ENCODE measurements at regions not wholly inside any gene's neighbourhood (a gene's known extent, or its start where the extent isn't known, plus 50 kb on each side); places are given as distances from the start of the nearest gene placed in this dataset.

GRCh38 chr9:89889865-89890264 lies 285.1 kb downstream of the GADD45G start:
- Histone ChIP-seq H3K4me1 (ENCODE audit: control insufficient read depth, insufficient read depth, low read length) (peaks cover 15% of the 10 kb centered on the region), H3K27ac (ENCODE audit: low read depth, low read length) (no peak overlapping the region), H3K27me3 (ENCODE audit: control insufficient read depth, insufficient read depth, low read length) (no peaks in the 10 kb centered on the region), H3K4me3 (ENCODE audit: low read length) (no peak overlapping the region), H3K36me3 (ENCODE audit: control insufficient read depth, insufficient read depth, low read length) (no peaks in the 10 kb centered on the region), H3K9ac (ENCODE audit: low read length) (no peak overlapping the region)

- Histone ChIP-seq H3K4me3 (ENCODE audit: low read length) (no peak overlapping the region), H3K27ac (ENCODE audit: low read depth, low read length) (peak overlapping the region; percentile 11)
Measured at GRCh38 chr9:89890326-89890980, 285.6 kb downstream of the GADD45G start.

GRCh38 chr9:89891221-89891590 lies 286.4 kb downstream of the GADD45G start:
- no peak overlapping the region for H3K9ac ChIP-seq (ENCODE audit: low read length)
- H3K4me3 ChIP-seq (ENCODE audit: low read length): no peak overlapping the region
- no peaks in the 10 kb centered on the region for H3K27me3 ChIP-seq (ENCODE audit: control insufficient read depth, insufficient read depth, low read length)
- H3K36me3 ChIP-seq (ENCODE audit: control insufficient read depth, insufficient read depth, low read length): no peaks in the 10 kb centered on the region
- H3K27ac ChIP-seq (ENCODE audit: low read depth, low read length): peak overlapping the region; percentile 86
- peaks cover 15% of the 10 kb centered on the region for H3K4me1 ChIP-seq (ENCODE audit: control insufficient read depth, insufficient read depth, low read length)

More at GRCh38 chr9:89890326-89890980, 285.6 kb downstream of the GADD45G start:
- H3K4me1 ChIP-seq (ENCODE audit: control insufficient read depth, insufficient read depth, low read length): peaks cover 15% of the 10 kb centered on the region
- H3K36me3 ChIP-seq (ENCODE audit: control insufficient read depth, insufficient read depth, low read length): no peaks in the 10 kb centered on the region
- no peaks in the 10 kb centered on the region for H3K27me3 ChIP-seq (ENCODE audit: control insufficient read depth, insufficient read depth, low read length)
- no peak overlapping the region for H3K9ac ChIP-seq (ENCODE audit: low read length)

GRCh38 chr9:89891591-89892304 lies 286.9 kb downstream of the GADD45G start:
- H3K36me3 ChIP-seq (ENCODE audit: control insufficient read depth, insufficient read depth, low read length): no peaks in the 10 kb centered on the region
- H3K27me3 ChIP-seq (ENCODE audit: control insufficient read depth, insufficient read depth, low read length): no peaks in the 10 kb centered on the region
- no peak overlapping the region for H3K9ac ChIP-seq (ENCODE audit: low read length)
- peak overlapping the region; percentile 36 for H3K4me3 ChIP-seq (ENCODE audit: low read length)
- H3K27ac ChIP-seq (ENCODE audit: low read depth, low read length): peak overlapping the region; percentile 86
- H3K4me1 ChIP-seq (ENCODE audit: control insufficient read depth, insufficient read depth, low read length): peaks cover 10% of the 10 kb centered on the region

GRCh38 chr9:89892920-89893319 lies 288.1 kb downstream of the GADD45G start:
- Histone ChIP-seq H3K9ac (ENCODE audit: low read length) (no peak overlapping the region), H3K4me1 (ENCODE audit: control insufficient read depth, insufficient read depth, low read length) (peaks cover 9% of the 10 kb centered on the region), H3K4me3 (ENCODE audit: low read length) (no peak overlapping the region), H3K27me3 (ENCODE audit: control insufficient read depth, insufficient read depth, low read length) (no peaks in the 10 kb centered on the region), H3K27ac (ENCODE audit: low read depth, low read length) (no peak overlapping the region), H3K36me3 (ENCODE audit: control insufficient read depth, insufficient read depth, low read length) (no peaks in the 10 kb centered on the region)

GRCh38 chr9:89893886-89894285 lies 289.1 kb downstream of the GADD45G start:
- peaks cover 9% of the 10 kb centered on the region for H3K4me1 ChIP-seq (ENCODE audit: control insufficient read depth, insufficient read depth, low read length)
- no peak overlapping the region for H3K9ac ChIP-seq (ENCODE audit: low read length)
- H3K4me3 ChIP-seq (ENCODE audit: low read length): no peak overlapping the region
- H3K27me3 ChIP-seq (ENCODE audit: control insufficient read depth, insufficient read depth, low read length): no peaks in the 10 kb centered on the region
- no peak overlapping the region for H3K27ac ChIP-seq (ENCODE audit: low read depth, low read length)
- H3K36me3 ChIP-seq (ENCODE audit: control insufficient read depth, insufficient read depth, low read length): no peaks in the 10 kb centered on the region

- no peak overlapping the region for H3K27ac ChIP-seq (ENCODE audit: low read depth, low read length)
- H3K4me3 ChIP-seq (ENCODE audit: low read length): no peak overlapping the region
- H3K4me1 ChIP-seq (ENCODE audit: control insufficient read depth, insufficient read depth, low read length): peaks cover 1% of the 10 kb centered on the region
- H3K36me3 ChIP-seq (ENCODE audit: control insufficient read depth, insufficient read depth, low read length): no peaks in the 10 kb centered on the region
- H3K9ac ChIP-seq (ENCODE audit: low read length): no peak overlapping the region
- H3K27me3 ChIP-seq (ENCODE audit: control insufficient read depth, insufficient read depth, low read length): no peaks in the 10 kb centered on the region
Measured at GRCh38 chr9:89896806-89897340, 292.1 kb downstream of the GADD45G start.

GRCh38 chr9:89899573-89899972 lies 294.8 kb downstream of the GADD45G start:
- H3K27ac ChIP-seq (ENCODE audit: low read depth, low read length): no peak overlapping the region
- no peaks in the 10 kb centered on the region for H3K36me3 ChIP-seq (ENCODE audit: control insufficient read depth, insufficient read depth, low read length)
- no peaks in the 10 kb centered on the region for H3K4me1 ChIP-seq (ENCODE audit: control insufficient read depth, insufficient read depth, low read length)
- no peaks in the 10 kb centered on the region for H3K27me3 ChIP-seq (ENCODE audit: control insufficient read depth, insufficient read depth, low read length)
- no peak overlapping the region for H3K4me3 ChIP-seq (ENCODE audit: low read length)
- no peak overlapping the region for H3K9ac ChIP-seq (ENCODE audit: low read length)

- H3K27ac ChIP-seq (ENCODE audit: low read depth, low read length): no peak overlapping the region
- no peaks in the 10 kb centered on the region for H3K36me3 ChIP-seq (ENCODE audit: control insufficient read depth, insufficient read depth, low read length)
- no peaks in the 10 kb centered on the region for H3K4me1 ChIP-seq (ENCODE audit: control insufficient read depth, insufficient read depth, low read length)
- no peak overlapping the region for H3K4me3 ChIP-seq (ENCODE audit: low read length)
- no peaks in the 10 kb centered on the region for H3K27me3 ChIP-seq (ENCODE audit: control insufficient read depth, insufficient read depth, low read length)
- no peak overlapping the region for H3K9ac ChIP-seq (ENCODE audit: low read length)
Measured at GRCh38 chr9:89901920-89902319, 297.1 kb downstream of the GADD45G start.

GRCh38 chr9:89902450-89903140 lies 297.8 kb downstream of the GADD45G start:
- Histone ChIP-seq H3K27me3 (ENCODE audit: control insufficient read depth, insufficient read depth, low read length) (no peaks in the 10 kb centered on the region), H3K27ac (ENCODE audit: low read depth, low read length) (no peak overlapping the region), H3K36me3 (ENCODE audit: control insufficient read depth, insufficient read depth, low read length) (no peaks in the 10 kb centered on the region), H3K4me3 (ENCODE audit: low read length) (no peak overlapping the region), H3K9ac (ENCODE audit: low read length) (no peak overlapping the region), H3K4me1 (ENCODE audit: control insufficient read depth, insufficient read depth, low read length) (no peaks in the 10 kb centered on the region)

- no peaks in the 10 kb centered on the region for H3K27me3 ChIP-seq (ENCODE audit: control insufficient read depth, insufficient read depth, low read length)
- H3K36me3 ChIP-seq (ENCODE audit: control insufficient read depth, insufficient read depth, low read length): no peaks in the 10 kb centered on the region
- H3K27ac ChIP-seq (ENCODE audit: low read depth, low read length): no peak overlapping the region
- H3K4me3 ChIP-seq (ENCODE audit: low read length): no peak overlapping the region
- H3K9ac ChIP-seq (ENCODE audit: low read length): no peak overlapping the region
- no peaks in the 10 kb centered on the region for H3K4me1 ChIP-seq (ENCODE audit: control insufficient read depth, insufficient read depth, low read length)
Measured at GRCh38 chr9:89903141-89903475, 298.3 kb downstream of the GADD45G start.

- Histone ChIP-seq H3K27me3 (ENCODE audit: control insufficient read depth, insufficient read depth, low read length) (no peaks in the 10 kb centered on the region), H3K4me3 (ENCODE audit: low read length) (no peak overlapping the region)
Measured at GRCh38 chr9:89905606-89906338, 301.0 kb downstream of the GADD45G start.

More at GRCh38 chr9:89905606-89906338, 301.0 kb downstream of the GADD45G start:
- no peak overlapping the region for H3K27ac ChIP-seq (ENCODE audit: low read depth, low read length)
- no peaks in the 10 kb centered on the region for H3K4me1 ChIP-seq (ENCODE audit: control insufficient read depth, insufficient read depth, low read length)
- H3K36me3 ChIP-seq (ENCODE audit: control insufficient read depth, insufficient read depth, low read length): no peaks in the 10 kb centered on the region
- H3K9ac ChIP-seq (ENCODE audit: low read length): no peak overlapping the region
